HepG2 (cell line): ENCODE measurements at regions not wholly inside any gene's neighbourhood (a gene's known extent, or its start where the extent isn't known, plus 50 kb on each side); places are given as distances from the start of the nearest gene placed in this dataset.

Experiments
- FOSL1 ChIP-seq: sonication (generic); formaldehyde crosslinking; IDR thresholded peaks from 2 replicates; pipeline ENCODE4 v1.9.0; 2021; ENCODE audit warnings: missing genetic modification reagents, borderline replicate concordance
- GFI1 ChIP-seq: sonication (generic); formaldehyde crosslinking; IDR thresholded peaks from 2 replicates; pipeline ENCODE4 v1.5.0; 2020; ENCODE audit warnings: missing genetic modification reagents, mild to moderate bottlenecking, borderline replicate concordance
- HDAC6 ChIP-seq: fragments of 200-600 bp; sonication (generic); IDR thresholded peaks from 2 replicates; pipeline ENCODE4 v1.7.0; 2017; ENCODE audit warnings: mild to moderate bottlenecking, antibody characterized with exemption, low read length, low read depth
- HIC2 ChIP-seq: sonication (generic); formaldehyde crosslinking; IDR thresholded peaks from 2 replicates; pipeline ENCODE4 v1.9.0; 2022; ENCODE audit warnings: low read depth, missing genetic modification reagents
- PTBP1 ChIP-seq: fragments of 200-400 bp; formaldehyde crosslinking; IDR thresholded peaks from 2 replicates; pipeline ENCODE4 v1.6.1; 2018; ENCODE audit warnings: low read length, low read depth; ENCODE audit not compliant: poor library complexity, severe bottlenecking
- RFXAP ChIP-seq: sonication (generic); formaldehyde crosslinking; IDR thresholded peaks from 2 replicates; pipeline ENCODE4 v1.4.0; 2020; ENCODE audit warnings: missing genetic modification reagents, borderline replicate concordance
- SP4 ChIP-seq: sonication (generic); formaldehyde crosslinking; IDR thresholded peaks from 2 replicates; pipeline ENCODE4 v1.8.1; 2023; ENCODE audit warnings: mild to moderate bottlenecking, missing genetic modification reagents
- ZFP36 ChIP-seq: fragments of 150-350 bp; IDR thresholded peaks from 2 replicates; pipeline ENCODE4 v1.6.1; 2018; ENCODE audit warnings: borderline replicate concordance, low read length, low read depth; ENCODE audit not compliant: partially characterized antibody
- ZFP82 ChIP-seq: sonication (generic); formaldehyde crosslinking; IDR thresholded peaks from 2 replicates; pipeline ENCODE4 v1.5.1; 2020; ENCODE audit warnings: mild to moderate bottlenecking, missing genetic modification reagents, borderline replicate concordance
- ZNF335 ChIP-seq: sonication (generic); formaldehyde crosslinking; IDR thresholded peaks from 2 replicates; pipeline ENCODE4 v1.4.0; 2020; ENCODE audit warnings: missing genetic modification reagents
- ZNF367 ChIP-seq: sonication (generic); formaldehyde crosslinking; IDR thresholded peaks from 2 replicates; pipeline ENCODE4 v1.4.0; 2020; ENCODE audit warnings: missing genetic modification reagents, borderline replicate concordance
- ZNF577 ChIP-seq: sonication (generic); formaldehyde crosslinking; IDR thresholded peaks from 2 replicates; pipeline ENCODE4 v1.4.0; 2020; ENCODE audit warnings: mild to moderate bottlenecking, low read depth, missing genetic modification reagents, borderline replicate concordance
- ZNF878 ChIP-seq: sonication (generic); formaldehyde crosslinking; IDR thresholded peaks from 2 replicates; pipeline ENCODE4 v1.8.1; 2023; ENCODE audit warnings: mild to moderate bottlenecking, missing genetic modification reagents, moderate library complexity
- TF ChIP-seq, protein P1 (sequence below): sonication (generic); formaldehyde crosslinking; IDR thresholded peaks from 2 replicates; pipeline ENCODE4 v1.4.0; 2020; ENCODE audit warnings: low read depth, mild to moderate bottlenecking, missing genetic modification reagents
- TF ChIP-seq, protein P2 (sequence below): sonication (generic); formaldehyde crosslinking; IDR thresholded peaks from 2 replicates; pipeline ENCODE4 v1.5.0; 2020; ENCODE audit warnings: missing genetic modification reagents
- TF ChIP-seq, protein P3 (sequence below): sonication (generic); formaldehyde crosslinking; IDR thresholded peaks from one replicate; pipeline ENCODE4 v1.5.1; 2020; ENCODE audit warnings: mild to moderate bottlenecking, missing genetic modification reagents; ENCODE audit errors: not compliant biosample characterization

DNA sequence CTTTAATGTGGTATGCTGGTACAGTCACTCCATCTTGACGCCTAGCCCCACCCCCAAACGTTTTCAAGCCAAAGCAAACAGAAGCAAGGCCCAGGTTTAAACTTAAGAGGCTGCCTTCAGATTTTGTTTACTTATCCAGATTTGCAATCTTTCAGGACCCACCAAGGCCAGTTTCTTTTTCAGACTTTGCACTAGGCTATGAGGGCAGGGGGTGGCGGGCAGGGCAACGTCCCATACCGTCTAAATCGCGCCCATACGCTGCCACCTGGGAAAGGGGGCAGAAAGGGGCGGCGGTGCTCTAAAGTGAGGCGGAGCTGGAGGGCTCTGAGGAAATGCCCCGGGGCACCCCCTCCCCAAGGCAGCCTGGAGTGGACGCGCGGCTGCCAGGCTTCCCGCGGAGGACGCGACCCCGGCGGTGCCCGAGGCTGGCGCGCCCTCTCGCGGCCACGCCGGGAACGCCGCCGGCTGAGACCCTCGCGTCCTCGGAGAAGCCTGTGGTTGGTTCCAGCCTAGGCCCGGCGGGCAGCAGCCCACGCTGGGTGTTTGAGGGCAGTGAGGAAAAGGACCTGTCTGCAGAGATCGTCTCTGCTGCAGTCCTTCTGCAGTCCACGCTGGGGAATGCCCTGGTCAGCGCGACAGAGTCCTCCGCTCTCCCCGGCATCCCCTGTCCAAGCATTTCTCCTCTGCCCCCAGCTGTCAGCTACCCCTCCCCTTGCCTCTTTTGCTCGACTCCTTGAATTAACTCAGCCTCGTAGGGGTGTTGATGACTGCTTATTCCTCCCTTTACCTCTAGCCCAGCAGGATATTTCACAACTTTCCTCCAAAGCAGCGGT is 93.7 kb upstream of the PRNP start (continued):
- TF ChIP-seq HDAC6 (no peak), SP4 (CRISPR knock-in tag) (0 out of 2 replicates have a peak, but pooled peaks have one; percentile 49), GFI1 (CRISPR knock-in tag) (peak; percentile 100), PTBP1 (no peak), ZFP82 (no peak), ZNF878 (CRISPR knock-in tag) (peak; percentile 63; the same call in 1 of the 2 replicates), ZNF367 (CRISPR knock-in tag) (no peak), ZNF335 (CRISPR knock-in tag) (no peak), ZNF577 (CRISPR knock-in tag) (no peak), RFXAP (CRISPR knock-in tag) (peak; percentile 55; the same call in 1 of the 2 replicates), ZFP36 (no peak), HIC2 (CRISPR knock-in tag) (peak; percentile 81), FOSL1 (no peak)
- TF ChIP-seq, protein P1, sequence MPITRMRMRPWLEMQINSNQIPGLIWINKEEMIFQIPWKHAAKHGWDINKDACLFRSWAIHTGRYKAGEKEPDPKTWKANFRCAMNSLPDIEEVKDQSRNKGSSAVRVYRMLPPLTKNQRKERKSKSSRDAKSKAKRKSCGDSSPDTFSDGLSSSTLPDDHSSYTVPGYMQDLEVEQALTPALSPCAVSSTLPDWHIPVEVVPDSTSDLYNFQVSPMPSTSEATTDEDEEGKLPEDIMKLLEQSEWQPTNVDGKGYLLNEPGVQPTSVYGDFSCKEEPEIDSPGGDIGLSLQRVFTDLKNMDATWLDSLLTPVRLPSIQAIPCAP (CRISPR knock-in tag), result no peak
- TF ChIP-seq, protein P2, sequence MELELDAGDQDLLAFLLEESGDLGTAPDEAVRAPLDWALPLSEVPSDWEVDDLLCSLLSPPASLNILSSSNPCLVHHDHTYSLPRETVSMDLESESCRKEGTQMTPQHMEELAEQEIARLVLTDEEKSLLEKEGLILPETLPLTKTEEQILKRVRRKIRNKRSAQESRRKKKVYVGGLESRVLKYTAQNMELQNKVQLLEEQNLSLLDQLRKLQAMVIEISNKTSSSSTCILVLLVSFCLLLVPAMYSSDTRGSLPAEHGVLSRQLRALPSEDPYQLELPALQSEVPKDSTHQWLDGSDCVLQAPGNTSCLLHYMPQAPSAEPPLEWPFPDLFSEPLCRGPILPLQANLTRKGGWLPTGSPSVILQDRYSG (CRISPR knock-in tag), result no peak
- TF ChIP-seq, protein P3, sequence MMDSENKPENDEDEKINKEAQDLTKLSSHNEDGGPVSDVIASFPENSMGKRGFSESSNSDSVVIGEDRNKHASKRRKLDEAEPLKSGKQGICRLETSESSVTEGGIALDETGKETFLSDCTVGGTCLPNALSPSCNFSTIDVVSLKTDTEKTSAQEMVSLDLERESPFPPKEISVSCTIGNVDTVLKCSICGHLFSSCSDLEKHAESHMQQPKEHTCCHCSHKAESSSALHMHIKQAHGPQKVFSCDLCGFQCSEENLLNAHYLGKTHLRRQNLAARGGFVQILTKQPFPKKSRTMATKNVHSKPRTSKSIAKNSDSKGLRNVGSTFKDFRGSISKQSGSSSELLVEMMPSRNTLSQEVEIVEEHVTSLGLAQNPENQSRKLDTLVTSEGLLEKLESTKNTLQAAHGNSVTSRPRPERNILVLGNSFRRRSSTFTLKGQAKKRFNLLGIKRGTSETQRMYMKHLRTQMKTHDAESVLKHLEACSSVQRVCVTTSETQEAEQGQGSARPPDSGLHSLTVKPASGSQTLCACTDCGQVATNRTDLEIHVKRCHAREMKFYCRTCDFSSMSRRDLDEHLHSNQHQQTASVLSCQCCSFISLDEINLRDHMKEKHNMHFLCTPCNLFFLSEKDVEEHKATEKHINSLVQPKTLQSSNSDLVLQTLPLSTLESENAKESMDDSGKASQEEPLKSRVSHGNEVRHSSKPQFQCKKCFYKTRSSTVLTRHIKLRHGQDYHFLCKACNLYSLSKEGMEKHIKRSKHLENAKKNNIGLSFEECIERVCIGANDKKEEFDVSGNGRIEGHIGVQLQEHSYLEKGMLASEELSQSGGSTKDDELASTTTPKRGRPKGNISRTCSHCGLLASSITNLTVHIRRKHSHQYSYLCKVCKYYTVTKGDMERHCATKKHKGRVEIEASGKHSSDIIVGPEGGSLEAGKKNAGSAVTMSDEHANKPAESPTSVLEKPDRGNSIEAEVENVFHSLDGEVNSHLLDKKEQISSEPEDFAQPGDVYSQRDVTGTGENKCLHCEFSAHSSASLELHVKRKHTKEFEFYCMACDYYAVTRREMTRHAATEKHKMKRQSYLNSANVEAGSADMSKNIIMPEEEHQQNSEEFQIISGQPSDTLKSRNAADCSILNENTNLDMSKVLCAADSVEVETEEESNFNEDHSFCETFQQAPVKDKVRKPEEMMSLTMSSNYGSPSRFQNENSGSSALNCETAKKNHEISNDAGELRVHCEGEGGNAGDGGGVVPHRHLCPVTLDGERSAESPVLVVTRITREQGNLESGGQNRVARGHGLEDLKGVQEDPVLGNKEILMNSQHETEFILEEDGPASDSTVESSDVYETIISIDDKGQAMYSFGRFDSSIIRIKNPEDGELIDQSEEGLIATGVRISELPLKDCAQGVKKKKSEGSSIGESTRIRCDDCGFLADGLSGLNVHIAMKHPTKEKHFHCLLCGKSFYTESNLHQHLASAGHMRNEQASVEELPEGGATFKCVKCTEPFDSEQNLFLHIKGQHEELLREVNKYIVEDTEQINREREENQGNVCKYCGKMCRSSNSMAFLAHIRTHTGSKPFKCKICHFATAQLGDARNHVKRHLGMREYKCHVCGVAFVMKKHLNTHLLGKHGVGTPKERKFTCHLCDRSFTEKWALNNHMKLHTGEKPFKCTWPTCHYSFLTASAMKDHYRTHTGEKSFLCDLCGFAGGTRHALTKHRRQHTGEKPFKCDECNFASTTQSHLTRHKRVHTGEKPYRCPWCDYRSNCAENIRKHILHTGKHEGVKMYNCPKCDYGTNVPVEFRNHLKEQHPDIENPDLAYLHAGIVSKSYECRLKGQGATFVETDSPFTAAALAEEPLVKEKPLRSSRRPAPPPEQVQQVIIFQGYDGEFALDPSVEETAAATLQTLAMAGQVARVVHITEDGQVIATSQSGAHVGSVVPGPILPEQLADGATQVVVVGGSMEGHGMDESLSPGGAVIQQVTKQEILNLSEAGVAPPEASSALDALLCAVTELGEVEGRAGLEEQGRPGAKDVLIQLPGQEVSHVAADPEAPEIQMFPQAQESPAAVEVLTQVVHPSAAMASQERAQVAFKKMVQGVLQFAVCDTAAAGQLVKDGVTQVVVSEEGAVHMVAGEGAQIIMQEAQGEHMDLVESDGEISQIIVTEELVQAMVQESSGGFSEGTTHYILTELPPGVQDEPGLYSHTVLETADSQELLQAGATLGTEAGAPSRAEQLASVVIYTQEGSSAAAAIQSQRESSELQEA (CRISPR knock-in tag), result no peak
